HEK293 (cell line): ENCODE measurements at regions not wholly inside any gene's neighbourhood (a gene's known extent, or its start where the extent isn't known, plus 50 kb on each side); places are given as distances from the start of the nearest gene placed in this dataset.
"Not testable (repeated sequence)": the region's sequence is repeated elsewhere in the genome, so short reads cannot be mapped to it uniquely, and the experiment has no call there.

ENCODE experiments used
- CTCF ChIA-PET: fragments of 350-600 bp; formaldehyde crosslinking; extraction: SDS; loops from one replicate; lab custom pipeline; 2021; ENCODE audit warnings: antibody characterized with exemption; lab: Yijun Ruan, JAX
- POLR2A ChIA-PET: fragments of 300-600 bp; formaldehyde crosslinking; extraction: SDS; loops from one replicate; lab custom pipeline; 2020; ENCODE audit warnings: antibody characterized with exemption, inconsistent platforms; lab: Yijun Ruan, JAX
- H3K27ac ChIP-seq: fragments of 200-500 bp; sonication (Bioruptor generic); 2 replicates; pipeline ENCODE4 v1.5.1; 2014; ENCODE audit warnings: low read depth, low read length, control low read depth, inconsistent platforms; ENCODE audit errors: extremely low read depth
- H3K36me3 ChIP-seq, 2 experiments: fragments of 200-500 bp in 1 of 2; sonication (Bioruptor generic) in 1 of 2; 1 replicate in 1 of 2; 2 replicates in 1 of 2; pipeline ENCODE4 v1.5.1; 2014 to 2017; ENCODE audit warnings: inconsistent platforms in 2 of 2, low read length in 2 of 2; ENCODE audit not compliant: control insufficient read depth in 2 of 2, insufficient read depth in 1 of 2
- H3K4me1 ChIP-seq: fragments of 200-500 bp; sonication (Bioruptor generic); 2 replicates; pipeline ENCODE4 v1.5.1; 2014; ENCODE audit warnings: mild to moderate bottlenecking, low read length, inconsistent platforms; ENCODE audit not compliant: control insufficient read depth, insufficient read depth
- H3K4me3 ChIP-seq: 2 replicates; pipeline ENCODE4 v1.5.1; 2011; ENCODE audit warnings: low read depth, mild to moderate bottlenecking, control low read depth, low read length, moderate library complexity
- H3K9me3 ChIP-seq: fragments of 200-500 bp; sonication (Bioruptor generic); 2 replicates; pipeline ENCODE4 v1.5.1; 2014; ENCODE audit warnings: low read depth, low read length, inconsistent platforms; ENCODE audit not compliant: control insufficient read depth, insufficient read depth
- BCL11A ChIP-seq: fragments of 450-650 bp; formaldehyde crosslinking; IDR thresholded peaks from 2 replicates; pipeline ENCODE4 v1.5.1; 2016; ENCODE audit warnings: low read depth, missing biosample characterization, missing genetic modification characterization
- GLI4 ChIP-seq: fragments of 450-650 bp; formaldehyde crosslinking; IDR thresholded peaks from 2 replicates; pipeline ENCODE4 v1.5.1; 2016; ENCODE audit warnings: missing biosample characterization, missing genetic modification characterization
- REPIN1 ChIP-seq: fragments of 450-650 bp; formaldehyde crosslinking; IDR thresholded peaks from 2 replicates; pipeline ENCODE4 v1.5.1; 2017; ENCODE audit warnings: missing biosample characterization, missing genetic modification characterization, low read depth
- SCRT1 ChIP-seq: fragments of 450-650 bp; formaldehyde crosslinking; IDR thresholded peaks from 2 replicates; pipeline ENCODE4 v1.5.1; 2016; ENCODE audit warnings: missing biosample characterization, missing genetic modification characterization, borderline replicate concordance
- SETDB1 ChIP-seq: IDR thresholded peaks from one replicate; pipeline ENCODE4 v1.6.1; 2017; ENCODE audit warnings: mild to moderate bottlenecking, low read length, moderate library complexity, mixed read lengths; ENCODE audit not compliant: insufficient read length
- TRIM28 ChIP-seq: IDR thresholded peaks from 2 replicates; pipeline ENCODE4 v1.6.1; 2011; ENCODE audit warnings: low read length, control low read depth, borderline replicate concordance
- YY2 ChIP-seq: fragments of 450-650 bp; formaldehyde crosslinking; IDR thresholded peaks from 2 replicates; pipeline ENCODE4 v1.5.1; 2016; ENCODE audit warnings: missing biosample characterization, missing genetic modification characterization
- ZBTB8A ChIP-seq: fragments of 450-650 bp; formaldehyde crosslinking; IDR thresholded peaks from 2 replicates; pipeline ENCODE4 v1.5.1; 2016; ENCODE audit warnings: missing biosample characterization, missing genetic modification characterization
- ZFP41 ChIP-seq: fragments of 450-650 bp; formaldehyde crosslinking; IDR thresholded peaks from 2 replicates; pipeline ENCODE4 v1.5.1; 2016; ENCODE audit warnings: missing biosample characterization, missing genetic modification characterization, borderline replicate concordance
- ZNF112 ChIP-seq: fragments of 450-650 bp; formaldehyde crosslinking; IDR thresholded peaks from 2 replicates; pipeline ENCODE4 v1.5.0; 2017; ENCODE audit warnings: missing biosample characterization, missing genetic modification characterization
- ZNF155 ChIP-seq: fragments of 450-650 bp; formaldehyde crosslinking; IDR thresholded peaks from 2 replicates; pipeline ENCODE4 v1.5.1; 2016; ENCODE audit warnings: missing biosample characterization, missing genetic modification characterization
- ZNF292 ChIP-seq: fragments of 450-650 bp; formaldehyde crosslinking; IDR thresholded peaks from 2 replicates; pipeline ENCODE4 v1.5.1; 2016; ENCODE audit warnings: low read depth, missing biosample characterization, missing genetic modification characterization, borderline replicate concordance
- ZNF423 ChIP-seq: fragments of 450-650 bp; formaldehyde crosslinking; IDR thresholded peaks from 2 replicates; pipeline ENCODE4 v1.5.1; 2016; ENCODE audit warnings: missing biosample characterization, missing genetic modification characterization
- ZNF473 ChIP-seq: fragments of 450-650 bp; formaldehyde crosslinking; IDR thresholded peaks from 2 replicates; pipeline ENCODE4 v1.5.1; 2017; ENCODE audit warnings: missing biosample characterization, missing genetic modification characterization
- ZNF48 ChIP-seq: fragments of 450-650 bp; formaldehyde crosslinking; IDR thresholded peaks from 2 replicates; pipeline ENCODE4 v1.5.1; 2016; ENCODE audit warnings: missing biosample characterization, missing genetic modification characterization
- ZNF514 ChIP-seq: fragments of 450-650 bp; formaldehyde crosslinking; IDR thresholded peaks from 2 replicates; pipeline ENCODE4 v1.5.1; 2016; ENCODE audit warnings: missing biosample characterization, missing genetic modification characterization
- ZNF529 ChIP-seq: fragments of 450-650 bp; formaldehyde crosslinking; IDR thresholded peaks from 2 replicates; pipeline ENCODE4 v1.5.1; 2017; ENCODE audit warnings: missing genetic modification characterization, missing biosample characterization; ENCODE audit not compliant: insufficient replicate concordance
- ZNF555 ChIP-seq: fragments of 450-650 bp; formaldehyde crosslinking; conservative IDR thresholded peaks from 2 replicates; pipeline ENCODE4 v1.5.1; 2017; ENCODE audit warnings: missing biosample characterization, mild to moderate bottlenecking, missing genetic modification characterization, inconsistent platforms
- ZNF626 ChIP-seq: fragments of 450-650 bp; sonication (Bioruptor Pico); formaldehyde crosslinking; IDR thresholded peaks from 2 replicates; pipeline ENCODE4 v1.5.1; 2018; ENCODE audit warnings: missing biosample characterization, missing genetic modification characterization, inconsistent platforms
- ZNF645 ChIP-seq: fragments of 450-650 bp; formaldehyde crosslinking; IDR thresholded peaks from 2 replicates; pipeline ENCODE4; 2016; ENCODE audit warnings: missing biosample characterization, missing genetic modification characterization
- ZNF747 ChIP-seq: fragments of 450-650 bp; formaldehyde crosslinking; IDR thresholded peaks from 2 replicates; pipeline ENCODE4 v1.5.1; 2016; ENCODE audit warnings: missing biosample characterization, missing genetic modification characterization
- ZSCAN16 ChIP-seq: fragments of 450-650 bp; formaldehyde crosslinking; IDR thresholded peaks from 2 replicates; pipeline ENCODE4 v1.5.1; 2016; ENCODE audit warnings: missing biosample characterization, missing genetic modification characterization

- CTCF ChIA-PET, result not testable (repeated sequence)
These were observed 401.7 kb downstream of the IRX2 start for GRCh38 chr5:2349768-2350167.

GRCh38 chr5:2338686-2339085 is 412.8 kb downstream of the IRX2 start:
- no peaks in the 10 kb centered on the region for H3K36me3 ChIP-seq
- ChIA-PET CTCF (no interaction called here), POLR2A (no interaction called here)
- TF ChIP-seq ZNF423 (tag by site-specific recombination), result no peak
- TF ChIP-seq ZNF747 (tag by site-specific recombination), result no peak
- TF ChIP-seq REPIN1 (tag by site-specific recombination), result no peak
- H3K27ac ChIP-seq, result no peak overlapping the region
- H3K4me3 ChIP-seq, result no peak overlapping the region
- no peaks in the 10 kb centered on the region for H3K4me1 ChIP-seq
- H3K9me3 ChIP-seq, result no peaks in the 10 kb centered on the region

More at GRCh38 chr5:2349768-2350167, 401.7 kb downstream of the IRX2 start:
- H3K27ac ChIP-seq, result not testable (repeated sequence)
- TF ChIP-seq SETDB1, result peak; percentile 42
- TF ChIP-seq, all 188 proteins: peak for 1; not testable (repeated sequence) for 187
- H3K9me3 ChIP-seq, H3K36me3 ChIP-seq, H3K4me1 ChIP-seq, POLR2A ChIA-PET, H3K4me3 ChIP-seq: not testable (repeated sequence)

- ChIA-PET CTCF (no interaction called here), POLR2A (no interaction called here)
- Histone ChIP-seq H3K36me3 (no peaks in the 10 kb centered on the region), H3K4me3 (no peak overlapping the region), H3K4me1 (no peaks in the 10 kb centered on the region), H3K27ac (no peak overlapping the region), H3K9me3 (no peaks in the 10 kb centered on the region)
- TF ChIP-seq ZNF155 (no peak), ZNF423 (tag by site-specific recombination) (no peak), ZNF514 (tag by site-specific recombination) (no peak), ZSCAN16 (tag by site-specific recombination) (no peak), BCL11A (tag by site-specific recombination) (no peak)
These were observed 415.6 kb downstream of the IRX2 start for GRCh38 chr5:2335733-2336515.

- Histone ChIP-seq H3K4me1 (no peaks in the 10 kb centered on the region), H3K36me3 (no peaks in the 10 kb centered on the region), H3K27ac (no peak overlapping the region)
- TF ChIP-seq TRIM28, result no peak
- no peak for TF ChIP-seq ZNF473 (tag by site-specific recombination)
- TF ChIP-seq ZNF555, result no peak
- no peak for TF ChIP-seq YY2 (tag by site-specific recombination)
- TF ChIP-seq ZNF292, result no peak
- TF ChIP-seq ZNF155, result no peak
- no peak for TF ChIP-seq BCL11A (tag by site-specific recombination)
- no peak for TF ChIP-seq ZFP41
- no peak for TF ChIP-seq ZNF529 (tag by site-specific recombination)
- TF ChIP-seq ZNF112 (tag by site-specific recombination), result no peak
- no peak for TF ChIP-seq ZNF645
- TF ChIP-seq ZNF626 (tag by site-specific recombination), result no peak
- TF ChIP-seq GLI4, result no peak
- no peak for TF ChIP-seq SCRT1 (tag by site-specific recombination)
- no peak for TF ChIP-seq ZNF48 (tag by site-specific recombination)
- TF ChIP-seq ZBTB8A, result no peak
- TF ChIP-seq, all 188 proteins: peak for 0
- Histone ChIP-seq H3K4me3 (no peak overlapping the region), H3K9me3 (no peaks in the 10 kb centered on the region)
- CTCF ChIA-PET, result no interaction called here
- POLR2A ChIA-PET, result no interaction called here
These were observed 416.2 kb downstream of the IRX2 start for GRCh38 chr5:2335125-2335732.
